SH-SY5Y (cell line): ENCODE measurements at regions not wholly inside any gene's neighbourhood (a gene's known extent, or its start where the extent isn't known, plus 50 kb on each side); places are given as distances from the start of the nearest gene placed in this dataset.

ENCODE experiments used
- GATA2 ChIP-seq: IDR thresholded peaks from 2 replicates; pipeline ENCODE4 v1.6.1; 2011; ENCODE audit warnings: mild to moderate bottlenecking, low read depth, low read length
- GATA3 ChIP-seq: IDR thresholded peaks from 2 replicates; pipeline ENCODE4 v1.6.1; 2011; ENCODE audit warnings: low read depth, mild to moderate bottlenecking, low read length, moderate library complexity

DNA sequence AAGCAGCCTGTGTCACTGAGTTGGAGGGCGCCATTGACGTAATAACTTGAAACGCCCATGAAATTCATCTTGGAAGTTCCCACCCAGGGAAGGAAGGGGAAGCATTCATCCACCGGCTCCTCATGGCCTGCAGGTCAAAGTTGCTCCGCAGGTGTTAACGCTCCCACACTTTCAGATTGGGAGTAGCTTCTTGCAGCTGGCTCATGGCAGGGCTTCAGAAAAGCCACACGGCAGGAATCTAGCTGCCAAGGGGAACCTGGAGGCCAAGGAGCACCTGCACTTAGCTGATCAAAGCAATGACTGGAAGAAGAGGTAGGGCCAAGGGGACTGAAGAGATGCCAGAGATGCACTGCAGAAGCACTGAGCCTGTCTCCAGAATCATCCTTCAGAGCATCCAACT is 203.2 kb downstream of the ARHGAP12 start:
- TF ChIP-seq GATA3 (no peak), GATA2 (no peak)
